ENCODE measurements at regions not wholly inside any gene's neighbourhood (a gene's known extent, or its start where the extent isn't known, plus 50 kb on each side); places are given as distances from the start of the nearest gene placed in this dataset.
"Not testable (repeated sequence)": the region's sequence is repeated elsewhere in the genome, so short reads cannot be mapped to it uniquely, and the experiment has no call there.

- no peak for DNase-seq
Observed at GRCh38 chr12:13431041-13431440, 234.5 kb downstream of the EMP1 start.

DNA sequence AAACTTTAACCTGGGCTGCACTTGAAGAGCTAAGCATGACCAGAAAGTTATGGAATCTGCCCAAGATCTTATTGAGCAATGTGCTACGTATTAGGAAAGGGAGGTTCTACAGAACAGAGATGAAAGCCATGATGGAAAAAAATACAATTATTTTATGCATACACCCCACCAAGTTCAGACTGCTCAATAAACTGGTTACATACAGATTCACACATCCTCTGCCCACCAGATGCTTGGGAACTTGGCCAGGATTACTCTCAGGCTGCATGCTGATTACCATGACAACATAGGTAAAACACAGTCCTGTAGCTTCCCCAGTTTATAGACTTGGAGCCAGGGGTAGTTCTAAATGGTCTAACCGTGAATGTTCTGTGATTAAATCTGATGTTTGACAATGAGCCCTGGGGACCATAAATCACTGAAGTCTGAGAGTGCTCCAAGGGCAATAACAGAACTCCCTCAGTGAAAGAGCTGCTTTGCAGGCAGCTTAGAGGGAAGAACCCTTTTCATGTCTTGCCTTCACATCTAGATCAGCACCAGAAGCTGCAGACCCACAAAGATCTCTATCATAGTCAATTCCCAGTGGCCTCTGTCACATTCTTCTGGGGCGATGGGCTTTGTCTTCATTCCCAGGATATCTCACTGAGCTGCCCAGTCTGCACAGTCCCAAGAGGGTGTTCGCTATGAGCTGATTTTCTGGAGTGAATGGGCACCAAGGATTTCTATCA, 232.2 kb downstream of the EMP1 start:
- peak; percentile 78 for DNase-seq

DNA sequence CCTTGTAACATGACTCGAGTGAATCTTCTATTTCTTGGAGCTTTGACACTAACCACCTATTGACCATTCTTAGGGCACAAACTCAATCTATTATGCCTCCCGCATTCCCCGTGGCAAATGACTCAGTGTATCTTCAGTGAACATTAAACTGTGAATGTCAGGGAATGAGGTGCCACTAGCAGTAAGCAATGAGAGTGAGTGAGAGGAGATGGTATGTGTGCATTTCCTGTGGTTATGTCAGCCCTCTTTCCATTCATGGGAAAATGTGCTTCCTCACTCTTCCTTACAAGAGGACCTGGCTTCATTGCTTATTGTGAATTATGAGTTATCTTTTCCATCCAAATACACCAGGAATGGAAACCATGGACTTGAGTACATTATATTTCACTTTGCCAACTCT, 229.2 kb downstream of the EMP1 start:
- no peak for DNase-seq

- DNase-seq: no peak
Observed at GRCh38 chr12:13422291-13422690, 225.8 kb downstream of the EMP1 start.

- no peak for DNase-seq
Observed at GRCh38 chr12:13417516-13417915, 221.0 kb downstream of the EMP1 start.

GRCh38 chr12:13411287-13411686, 214.8 kb downstream of the EMP1 start:
- DNase-seq: no peak

- no peak for DNase-seq
Observed at GRCh38 chr12:13405961-13406703, 209.6 kb downstream of the EMP1 start.

DNA sequence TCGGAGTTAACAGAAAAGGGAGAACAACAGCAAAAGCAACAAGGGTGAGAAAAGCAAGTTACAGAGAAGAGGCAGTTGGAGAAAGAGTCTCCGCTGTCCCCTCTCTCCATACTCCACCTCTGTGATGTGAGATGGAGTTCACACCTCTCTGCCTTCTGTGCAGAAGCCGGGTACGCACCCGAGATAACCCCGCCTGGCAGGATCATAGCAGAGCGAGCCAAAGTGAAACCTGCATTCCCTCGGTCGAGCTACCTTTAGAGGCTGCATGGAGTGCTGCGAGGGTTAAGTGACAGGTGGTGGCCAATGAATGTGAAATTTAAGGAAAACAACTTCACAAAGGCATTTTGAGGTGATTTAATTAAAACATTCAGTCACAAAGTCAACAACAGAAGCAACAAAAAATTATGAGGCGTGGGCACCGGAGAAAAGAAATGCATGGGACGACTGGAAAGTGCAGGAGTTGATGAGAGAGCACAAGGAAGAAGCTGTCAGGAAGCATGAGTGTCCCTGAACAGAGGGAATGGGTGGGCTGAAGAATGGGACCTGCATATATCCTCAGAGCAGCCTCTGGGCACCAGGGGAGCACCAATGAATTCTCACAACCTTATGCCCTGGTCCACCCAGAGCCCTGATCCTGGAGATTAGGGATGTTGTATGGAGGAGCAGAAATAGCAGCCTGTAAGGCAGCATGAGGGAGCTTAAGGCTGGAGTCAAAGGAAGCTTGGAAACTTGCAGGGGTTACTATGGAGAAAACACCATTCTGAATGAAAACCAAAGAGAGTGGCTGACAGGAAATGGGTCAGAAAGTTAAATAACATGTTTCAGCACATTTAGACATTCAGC, 208.3 kb downstream of the EMP1 start:
- DNase-seq: no peak

DNA sequence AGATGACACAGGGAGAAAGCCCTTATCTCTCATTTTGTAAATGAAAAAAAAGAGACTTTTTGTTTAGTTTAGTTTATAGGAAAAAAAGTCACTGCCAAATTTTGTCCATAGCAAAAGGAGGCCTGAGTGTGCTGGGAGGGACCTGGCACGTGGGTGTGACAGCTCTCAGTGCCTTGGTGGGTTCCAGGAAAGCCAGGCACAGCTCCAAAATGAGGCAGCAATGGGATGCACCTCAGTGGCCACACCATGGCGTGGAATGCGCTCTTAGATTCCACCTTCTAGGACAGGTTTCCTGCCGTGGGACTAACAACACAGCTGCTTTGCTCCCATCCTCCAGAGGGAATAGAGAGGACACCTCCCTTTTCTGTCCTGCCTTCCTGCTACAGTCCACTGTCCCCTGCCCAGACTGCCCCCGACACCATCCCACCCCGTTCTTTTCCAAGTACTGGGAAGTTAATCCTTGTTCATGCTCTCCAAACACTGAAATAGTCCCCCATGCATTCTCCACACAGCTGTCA, 207.6 kb downstream of the EMP1 start:
- no peak for DNase-seq

GRCh38 chr12:13391375-13391774, 194.8 kb downstream of the EMP1 start:
- not testable (repeated sequence) for DNase-seq

GRCh38 chr12:13390918-13391317, 194.4 kb downstream of the EMP1 start:
- no peak for DNase-seq

- DNase-seq: peak; percentile 99
Observed at GRCh38 chr12:13390381-13390861, 193.9 kb downstream of the EMP1 start.

DNA sequence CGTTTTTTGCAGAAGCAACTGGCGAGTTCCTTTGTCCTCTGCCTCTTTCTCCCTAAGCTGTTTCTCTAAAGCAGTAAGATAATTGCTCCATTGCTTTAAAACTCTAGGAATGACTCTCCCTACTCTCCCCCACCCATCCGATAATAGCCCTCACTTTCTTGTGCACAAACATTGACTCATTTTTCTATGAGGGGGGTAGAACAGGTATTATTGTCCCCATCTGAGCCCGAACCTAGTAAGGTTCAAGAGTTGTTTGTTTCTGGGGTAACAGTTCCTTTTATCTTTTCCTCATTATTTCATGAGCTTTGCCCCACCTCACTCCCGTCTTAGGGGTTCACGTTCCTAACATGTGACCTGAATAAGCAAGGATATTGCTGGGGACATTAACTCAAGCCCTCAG, 190.6 kb downstream of the EMP1 start:
- no peak for DNase-seq

DNA sequence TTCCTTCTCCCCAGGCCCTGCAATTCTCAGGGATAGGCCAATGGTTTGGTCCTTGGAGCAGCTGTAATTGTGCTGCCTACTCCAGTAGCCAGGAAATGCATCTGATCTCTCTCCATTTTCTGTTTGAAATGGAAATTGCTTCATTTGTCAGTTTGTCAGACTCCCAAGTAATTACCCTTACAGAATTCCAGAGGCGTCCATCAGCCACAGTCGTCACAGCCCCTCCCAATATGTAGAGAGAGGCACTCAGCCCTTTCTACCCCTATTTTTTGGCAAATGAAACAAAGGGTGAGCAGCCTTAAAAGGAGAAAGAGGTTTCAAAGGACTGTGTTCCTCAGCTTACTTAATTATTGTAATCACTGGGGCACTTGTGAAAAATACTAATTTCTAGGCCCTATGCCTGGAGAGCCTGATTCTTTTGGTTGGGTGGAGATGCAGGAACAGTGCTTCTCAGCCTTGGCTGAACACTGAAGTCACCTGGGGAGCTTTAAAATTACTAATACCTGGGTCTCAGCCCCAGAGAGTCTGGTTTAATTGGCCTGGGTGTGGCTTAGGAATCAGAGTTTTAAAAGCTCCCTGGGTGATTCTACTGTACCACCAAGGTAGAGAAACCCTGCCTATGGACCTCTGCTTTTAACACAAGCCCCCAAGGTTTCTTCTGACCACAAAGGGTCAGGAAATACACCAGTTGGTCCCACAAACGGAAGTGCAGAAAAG, 190.0 kb downstream of the EMP1 start:
- DNase-seq: peak; percentile 46

GRCh38 chr12:13383379-13383778, 186.9 kb downstream of the EMP1 start:
- no peak for DNase-seq

- DNase-seq: no peak
Observed at GRCh38 chr12:13380297-13380696, 183.8 kb downstream of the EMP1 start.

DNA sequence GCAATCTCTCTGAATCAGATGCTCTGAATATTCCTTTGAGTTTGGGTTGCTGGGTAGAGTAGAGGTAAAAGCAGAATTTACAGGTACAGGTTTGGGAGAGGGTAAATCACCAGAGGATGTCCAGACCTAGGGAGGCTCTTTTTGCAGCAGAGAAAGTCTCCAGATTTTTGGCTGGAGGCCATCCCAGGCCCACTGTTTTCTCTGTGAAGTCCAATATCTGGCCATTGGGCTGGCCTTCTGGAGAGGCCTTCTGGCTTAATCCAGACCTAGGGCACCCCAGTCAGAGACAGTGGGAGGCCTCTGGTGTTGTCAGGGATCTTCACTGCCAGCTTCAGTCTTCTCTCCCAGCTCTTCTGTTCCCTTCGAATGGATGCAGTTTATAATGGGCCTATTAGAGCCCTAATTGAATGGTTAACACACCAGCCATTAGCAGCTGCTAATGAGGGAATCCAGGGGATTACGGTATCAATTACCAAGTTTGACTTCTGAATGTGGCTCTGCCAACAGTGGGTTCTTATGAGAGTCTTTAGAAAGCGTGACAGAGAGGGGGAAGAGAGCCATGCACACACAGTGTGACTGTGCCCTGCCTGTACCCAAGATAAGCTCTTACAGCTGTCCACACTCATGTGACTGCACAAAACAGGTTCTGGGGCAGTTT, 183.1 kb downstream of the EMP1 start:
- peak; percentile 27 for DNase-seq

GRCh38 chr12:13377698-13378097, 181.2 kb downstream of the EMP1 start:
- DNase-seq: no peak

DNA sequence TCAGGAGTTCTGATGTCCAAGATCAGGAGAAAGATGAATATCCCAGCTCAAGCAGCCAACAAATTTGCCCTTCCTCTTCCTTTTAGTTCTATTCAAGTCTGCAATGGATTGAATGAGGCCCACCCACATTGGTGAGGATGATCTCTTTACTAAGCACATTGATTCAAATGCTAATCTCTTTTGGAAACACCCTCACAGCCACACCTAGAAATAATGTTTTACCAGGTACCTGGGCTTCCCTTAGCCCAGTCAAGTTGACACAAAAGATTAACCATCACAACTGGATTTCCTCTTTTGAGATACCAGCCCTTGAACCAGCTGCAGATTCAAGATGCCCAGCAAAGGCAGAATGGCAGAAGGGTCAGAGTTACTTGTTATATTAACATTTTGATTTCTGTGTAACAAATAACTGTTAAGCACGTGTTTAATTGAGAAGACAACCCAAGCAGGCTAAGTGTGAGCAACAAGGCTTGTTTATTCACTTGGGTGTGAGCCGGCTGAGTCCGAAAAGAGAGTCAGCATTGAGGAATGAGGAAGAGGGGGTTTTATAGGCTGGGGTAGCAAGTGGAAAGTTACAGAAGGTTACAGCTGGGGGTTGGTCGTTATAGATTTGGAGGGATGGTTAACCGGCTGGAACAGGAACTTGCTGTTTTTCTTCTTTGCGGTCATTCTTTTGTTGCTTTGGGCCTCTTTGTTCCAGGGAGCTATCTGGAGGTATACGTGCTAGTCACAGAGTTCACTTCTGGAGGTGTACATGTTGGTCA, 180.3 kb downstream of the EMP1 start:
- DNase-seq: no peak

DNA sequence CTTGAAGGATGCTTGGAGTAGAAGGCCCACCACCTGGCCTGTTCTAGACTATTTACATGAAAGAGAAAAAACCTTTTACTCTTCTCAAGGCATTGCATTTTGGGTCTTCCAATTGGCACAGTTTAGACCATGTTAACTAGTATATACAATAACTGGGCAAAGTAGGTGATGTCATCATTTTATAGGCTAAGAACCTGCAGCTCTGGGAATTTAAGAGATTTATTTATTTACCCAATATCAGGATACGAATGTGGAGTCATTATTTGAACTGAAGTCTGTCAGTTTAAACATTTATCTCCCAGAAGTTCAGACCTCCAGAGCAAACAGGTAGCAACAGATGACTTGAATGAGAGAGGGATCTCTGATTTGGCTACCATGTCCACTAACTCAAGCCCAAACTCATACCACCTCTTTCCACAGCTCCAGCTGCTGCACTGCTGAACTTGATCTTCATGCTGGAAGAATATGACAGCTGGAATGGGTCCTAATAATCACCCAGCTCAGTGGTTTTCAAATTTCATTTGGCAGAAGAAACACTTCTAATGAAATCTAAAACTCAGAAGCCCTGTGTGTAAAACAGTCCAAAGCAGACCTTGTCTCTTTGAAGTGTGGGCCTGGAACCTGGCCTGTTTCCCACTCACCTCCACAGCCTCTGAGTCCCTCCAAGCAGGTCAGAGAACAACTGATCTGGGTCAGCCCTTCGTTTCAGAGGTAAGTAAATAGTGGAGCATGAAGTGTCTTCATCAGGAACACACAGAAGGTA, 179.2 kb downstream of the EMP1 start:
- DNase-seq: no peak
